ENCODE measurements at regions not wholly inside any gene's neighbourhood (a gene's known extent, or its start where the extent isn't known, plus 50 kb on each side); places are given as distances from the start of the nearest gene placed in this dataset.
A peak's percentile ranks its signal among the peaks of the same experiment; 100 is the strongest.

- intact Hi-C loops (cut with DNase I): no loop called here
- no peak overlapping the region for H3K27ac ChIP-seq
- no peaks in the 10 kb centered on the region for H3K9me3 ChIP-seq
- TF ChIP-seq, protein P1, sequence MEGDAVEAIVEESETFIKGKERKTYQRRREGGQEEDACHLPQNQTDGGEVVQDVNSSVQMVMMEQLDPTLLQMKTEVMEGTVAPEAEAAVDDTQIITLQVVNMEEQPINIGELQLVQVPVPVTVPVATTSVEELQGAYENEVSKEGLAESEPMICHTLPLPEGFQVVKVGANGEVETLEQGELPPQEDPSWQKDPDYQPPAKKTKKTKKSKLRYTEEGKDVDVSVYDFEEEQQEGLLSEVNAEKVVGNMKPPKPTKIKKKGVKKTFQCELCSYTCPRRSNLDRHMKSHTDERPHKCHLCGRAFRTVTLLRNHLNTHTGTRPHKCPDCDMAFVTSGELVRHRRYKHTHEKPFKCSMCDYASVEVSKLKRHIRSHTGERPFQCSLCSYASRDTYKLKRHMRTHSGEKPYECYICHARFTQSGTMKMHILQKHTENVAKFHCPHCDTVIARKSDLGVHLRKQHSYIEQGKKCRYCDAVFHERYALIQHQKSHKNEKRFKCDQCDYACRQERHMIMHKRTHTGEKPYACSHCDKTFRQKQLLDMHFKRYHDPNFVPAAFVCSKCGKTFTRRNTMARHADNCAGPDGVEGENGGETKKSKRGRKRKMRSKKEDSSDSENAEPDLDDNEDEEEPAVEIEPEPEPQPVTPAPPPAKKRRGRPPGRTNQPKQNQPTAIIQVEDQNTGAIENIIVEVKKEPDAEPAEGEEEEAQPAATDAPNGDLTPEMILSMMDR (IDR thresholded peaks at IDR 0.05): peak in 1 of 6 experiments; percentile 49
- no peak for TF ChIP-seq POLR2A (IDR thresholded peaks at IDR 0.05)
- no peaks in the 10 kb centered on the region for H3K4me1 ChIP-seq
- peaks cover 0 to 5% (median 0%) of the 10 kb centered on the region in 4 donors for H3K27me3 ChIP-seq
- DNase-seq: no peak
- WGBS, 2 donors: 29 to 33% methylated on average over 1 of the region's 1 CpG
- H3K4me3 ChIP-seq: no peak overlapping the region
- no peaks in the 10 kb centered on the region for H3K36me3 ChIP-seq
These were observed 95.7 kb upstream of the MCTP2 start for GRCh38 chr15:94135486-94136147.

GRCh38 chr15:94131875-94132274, 99.5 kb upstream of the MCTP2 start:
- intact Hi-C loops (cut with DNase I): no loop called here
- H3K9me3 ChIP-seq: no peaks in the 10 kb centered on the region
- H3K4me3 ChIP-seq: no peak overlapping the region
- DNase-seq: no peak
- no peaks in the 10 kb centered on the region for H3K36me3 ChIP-seq
- H3K27ac ChIP-seq: no peak overlapping the region
- peaks cover 0 to 5% (median 0%) of the 10 kb centered on the region in 4 donors for H3K27me3 ChIP-seq
- TF ChIP-seq POLR2A (IDR thresholded peaks at IDR 0.05): no peak
- TF ChIP-seq, protein P1 (IDR thresholded peaks at IDR 0.05): no peak
- H3K4me1 ChIP-seq: no peaks in the 10 kb centered on the region

DNA sequence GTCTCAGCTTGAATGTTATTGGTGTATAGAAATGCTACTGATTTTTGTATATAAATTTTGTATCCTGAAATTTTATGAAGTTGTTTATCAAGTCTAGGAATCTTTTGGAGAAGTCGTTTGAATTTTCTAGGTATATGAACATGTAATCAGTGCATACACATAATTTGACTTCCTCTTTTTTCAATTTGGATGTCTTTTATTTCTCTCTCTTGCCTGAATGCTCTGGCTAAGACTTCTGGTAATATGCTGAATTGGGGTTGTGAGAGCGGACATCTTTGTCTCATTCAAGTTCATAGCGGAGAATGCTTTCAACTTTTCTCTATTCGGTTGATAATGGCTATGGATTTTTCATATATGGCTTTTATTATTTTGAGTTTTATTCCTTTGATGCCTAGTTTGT, 100.9 kb upstream of the MCTP2 start:
- Histone ChIP-seq H3K27ac (no peak overlapping the region), H3K27me3 (peaks cover 0 to 5% (median 0%) of the 10 kb centered on the region in 4 donors), H3K36me3 (no peaks in the 10 kb centered on the region), H3K4me1 (peaks cover 0 to 1% (median 0%) of the 10 kb centered on the region in 3 donors), H3K4me3 (no peak overlapping the region), H3K9me3 (no peaks in the 10 kb centered on the region)
- 62 to 69% methylated on average over 4 of the region's 4 CpGs for WGBS, 2 donors
- no peak for DNase-seq
- intact Hi-C loops (cut with DNase I): no loop called here
- no peak for TF ChIP-seq POLR2A (IDR thresholded peaks at IDR 0.05)
- TF ChIP-seq, protein P1 (IDR thresholded peaks at IDR 0.05): no peak

- H3K27ac ChIP-seq: no peak overlapping the region
- intact Hi-C loops (cut with DNase I): no loop called here
These were observed 104.4 kb upstream of the MCTP2 start for GRCh38 chr15:94127006-94127405.

DNA sequence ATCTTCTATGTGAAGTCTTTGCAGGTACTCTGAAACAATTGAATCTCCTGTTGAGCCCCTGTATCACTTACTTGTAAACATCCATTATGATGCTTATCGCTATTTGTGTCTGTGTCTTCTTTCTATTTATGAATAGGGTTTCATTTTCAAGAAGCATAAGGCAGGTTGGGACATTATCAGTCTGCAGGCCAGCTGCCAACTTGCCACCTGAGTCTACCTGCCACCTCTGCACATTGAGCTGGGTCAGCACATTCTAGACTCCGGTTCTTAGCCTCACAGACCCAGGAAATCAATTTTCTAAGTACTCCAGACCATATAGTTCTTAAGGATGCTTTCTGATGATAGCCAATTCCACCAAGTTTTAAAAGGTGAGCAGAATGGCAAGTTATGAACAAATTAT, 105.7 kb upstream of the MCTP2 start:
- Histone ChIP-seq H3K36me3 (no peaks in the 10 kb centered on the region), H3K4me1 (peaks cover 0 to 7% (median 4%) of the 10 kb centered on the region in 3 donors), H3K9me3 (no peaks in the 10 kb centered on the region), H3K27ac (no peak overlapping the region), H3K27me3 (no peaks in the 10 kb centered on the region), H3K4me3 (no peak overlapping the region)
- intact Hi-C loops (cut with DNase I): no loop called here
- WGBS, 2 donors: 39 to 65% methylated on average over 2 of the region's 2 CpGs
- DNase-seq: no peak
- TF ChIP-seq POLR2A (IDR thresholded peaks at IDR 0.05): no peak

More at GRCh38 chr15:94127006-94127405, 104.4 kb upstream of the MCTP2 start:
- Histone ChIP-seq H3K27me3 (no peaks in the 10 kb centered on the region), H3K36me3 (no peaks in the 10 kb centered on the region), H3K9me3 (no peaks in the 10 kb centered on the region), H3K4me1 (peaks cover 0 to 4% (median 0%) of the 10 kb centered on the region in 3 donors), H3K4me3 (no peak overlapping the region)
- WGBS, 2 donors: 60 to 85% methylated on average over 3 of the region's 3 CpGs
- no peak for DNase-seq
- TF ChIP-seq POLR2A (IDR thresholded peaks at IDR 0.05): no peak
- TF ChIP-seq, protein P1 (IDR thresholded peaks at IDR 0.05): no peak
